ENCODE measurements at regions not wholly inside any gene's neighbourhood (a gene's known extent, or its start where the extent isn't known, plus 50 kb on each side); places are given as distances from the start of the nearest gene placed in this dataset.

DNA sequence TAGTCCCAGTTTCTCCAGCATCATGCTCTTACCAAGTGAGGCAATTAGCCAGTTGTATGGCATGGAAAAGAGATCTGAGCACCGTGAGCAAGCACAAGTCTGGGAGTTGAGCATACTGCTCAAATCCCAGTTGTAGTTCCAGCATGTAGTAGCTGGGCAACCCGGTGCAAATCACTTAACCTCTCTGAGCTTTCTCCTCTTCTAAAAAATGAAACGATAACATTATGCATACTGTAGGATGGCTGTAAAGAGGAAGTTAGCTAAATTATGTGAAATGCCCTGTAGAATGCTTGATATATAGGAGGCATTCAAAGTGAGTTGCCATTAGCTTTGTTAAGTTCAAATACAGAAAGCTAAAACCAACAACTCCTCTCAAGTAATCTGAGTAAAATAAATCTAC is 164.0 kb upstream of the ZEB2 start:
- Mint-ChIP-seq H3K27me3 (peaks cover 4% of the 10 kb centered on the region), H3K36me3 (no peaks in the 10 kb centered on the region), H3K9me3 (no peaks in the 10 kb centered on the region), H3K4me1 (ENCODE audit: low read depth) (no peaks in the 10 kb centered on the region), H3K27ac (no peak overlapping the region), H3K4me3 (no peak overlapping the region)
- no peak for DNase-seq
- POLR2A ChIA-PET: no interaction called here
- intact Hi-C loops (cut with micrococcal nuclease): no loop called here
- CTCF ChIA-PET: no interaction called here

DNA sequence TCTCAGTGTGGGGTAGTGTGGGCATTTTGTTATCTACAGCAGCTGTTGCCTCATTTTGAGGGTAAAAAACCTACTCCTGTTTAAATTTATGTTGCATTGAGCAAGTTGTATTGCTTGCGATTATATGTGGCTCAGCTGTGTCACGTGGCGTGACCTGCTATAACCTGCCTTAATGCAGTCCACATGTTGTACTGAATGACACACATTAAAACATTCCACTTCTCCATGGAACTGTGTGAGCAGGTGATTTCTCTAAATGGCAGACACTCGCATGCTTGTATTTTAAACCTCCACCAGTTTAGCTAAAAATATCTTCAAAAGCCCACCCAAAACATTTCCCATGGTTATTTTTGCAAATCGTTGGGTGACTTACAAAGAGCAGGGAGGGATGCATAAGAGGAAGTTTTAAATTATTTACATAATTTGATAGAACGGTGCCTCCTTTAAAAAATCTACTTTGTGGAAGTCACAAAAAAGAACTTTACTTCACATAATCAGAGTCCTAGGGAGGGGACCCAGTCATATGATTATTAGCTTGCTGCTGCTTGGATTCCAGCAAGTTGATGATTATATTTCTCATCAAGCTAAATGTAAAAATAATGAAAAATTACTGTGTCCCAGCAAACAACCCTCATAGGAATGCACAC is 163.3 kb upstream of the ZEB2 start:
- no peak for DNase-seq
- Mint-ChIP-seq H3K27me3 (peaks cover 2% of the 10 kb centered on the region), H3K4me3 (no peak overlapping the region), H3K9me3 (no peaks in the 10 kb centered on the region), H3K4me1 (ENCODE audit: low read depth) (no peaks in the 10 kb centered on the region), H3K27ac (no peak overlapping the region), H3K36me3 (no peaks in the 10 kb centered on the region)
- ChIA-PET CTCF (no interaction called here), POLR2A (no interaction called here)
- intact Hi-C loops (cut with micrococcal nuclease): no loop called here

DNA sequence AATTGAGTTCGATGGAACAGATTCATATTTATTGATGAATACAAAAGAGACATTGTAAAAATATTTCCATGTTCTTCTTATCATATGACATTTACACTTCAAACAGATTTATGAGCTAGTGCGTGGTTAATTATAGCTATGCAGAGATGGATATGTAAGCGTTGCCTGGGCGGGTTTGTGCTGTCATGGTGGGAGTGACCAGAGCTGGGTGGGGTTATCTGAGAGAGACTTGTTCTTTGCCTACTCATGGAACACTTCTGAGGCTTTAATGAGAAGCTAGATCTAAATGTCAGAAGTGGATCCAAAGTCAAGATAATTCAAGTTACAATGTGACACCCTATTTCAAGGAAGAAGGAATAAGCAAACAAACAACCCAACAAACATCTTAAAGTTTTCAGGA is 162.3 kb upstream of the ZEB2 start:
- no peak overlapping the region for H3K27ac Mint-ChIP-seq

DNA sequence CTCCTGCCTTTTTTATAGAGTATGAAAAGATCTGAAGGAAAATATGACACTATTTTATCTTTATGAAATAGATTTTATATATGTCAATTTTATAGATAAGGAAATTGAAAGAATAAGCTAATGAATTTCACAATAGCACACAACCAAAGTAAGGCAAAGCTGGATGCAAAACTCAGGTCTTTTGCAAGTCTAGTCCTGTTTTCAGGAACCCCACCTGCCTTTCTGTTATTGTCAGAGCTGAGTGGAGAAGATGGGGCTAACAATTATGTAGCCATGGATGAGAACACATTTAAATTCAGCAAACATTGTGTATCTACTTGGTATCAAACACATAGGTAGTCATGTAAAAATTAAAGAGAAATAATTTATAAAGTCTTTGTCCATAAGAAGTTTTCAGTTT is 161.5 kb upstream of the ZEB2 start:
- H3K9me3 Mint-ChIP-seq: no peaks in the 10 kb centered on the region
- intact Hi-C loops (cut with micrococcal nuclease): no loop called here
- ChIA-PET CTCF (no interaction called here), POLR2A (no interaction called here)
- H3K27me3 Mint-ChIP-seq: peaks cover 2% of the 10 kb centered on the region
- no peaks in the 10 kb centered on the region for H3K36me3 Mint-ChIP-seq
- H3K27ac Mint-ChIP-seq: no peak overlapping the region
- DNase-seq: no peak
- no peaks in the 10 kb centered on the region for H3K4me1 Mint-ChIP-seq (ENCODE audit: low read depth)
- no peak overlapping the region for H3K4me3 Mint-ChIP-seq

More for the DNA sequence above, 162.3 kb upstream of the ZEB2 start:
- Mint-ChIP-seq H3K36me3 (no peaks in the 10 kb centered on the region), H3K4me1 (ENCODE audit: low read depth) (no peaks in the 10 kb centered on the region), H3K4me3 (no peak overlapping the region), H3K27me3 (peaks cover 2% of the 10 kb centered on the region), H3K9me3 (no peaks in the 10 kb centered on the region)
- intact Hi-C loops (cut with micrococcal nuclease): no loop called here
- DNase-seq: no peak
- POLR2A ChIA-PET: no interaction called here
- CTCF ChIA-PET: no interaction called here

DNA sequence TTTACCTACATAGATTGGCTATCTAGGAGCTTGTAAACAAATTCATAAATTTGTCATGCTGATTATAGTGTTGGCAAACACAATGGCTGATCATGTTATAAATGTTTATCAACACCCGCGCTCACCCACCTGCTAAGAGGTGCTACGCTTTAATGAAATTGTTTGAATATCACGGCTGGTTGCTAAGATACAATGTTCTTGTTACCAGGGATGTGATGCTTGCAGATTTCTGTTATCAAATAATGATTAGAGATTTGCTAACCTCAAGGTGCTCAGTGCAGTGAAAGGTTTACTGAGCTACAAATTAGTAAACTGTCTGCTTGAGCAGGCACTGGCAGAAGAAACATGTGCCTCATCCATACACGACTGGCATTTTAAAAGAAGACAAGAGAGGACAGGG is 160.0 kb upstream of the ZEB2 start:
- intact Hi-C loops (cut with micrococcal nuclease): no loop called here
- H3K4me1 Mint-ChIP-seq (ENCODE audit: low read depth): no peaks in the 10 kb centered on the region
- H3K36me3 Mint-ChIP-seq: no peaks in the 10 kb centered on the region
- POLR2A ChIA-PET: no interaction called here
- no peak overlapping the region for H3K27ac Mint-ChIP-seq
- no peaks in the 10 kb centered on the region for H3K9me3 Mint-ChIP-seq
- no peaks in the 10 kb centered on the region for H3K27me3 Mint-ChIP-seq
- CTCF ChIA-PET: no interaction called here
- H3K4me3 Mint-ChIP-seq: no peak overlapping the region
- no peak for DNase-seq

DNA sequence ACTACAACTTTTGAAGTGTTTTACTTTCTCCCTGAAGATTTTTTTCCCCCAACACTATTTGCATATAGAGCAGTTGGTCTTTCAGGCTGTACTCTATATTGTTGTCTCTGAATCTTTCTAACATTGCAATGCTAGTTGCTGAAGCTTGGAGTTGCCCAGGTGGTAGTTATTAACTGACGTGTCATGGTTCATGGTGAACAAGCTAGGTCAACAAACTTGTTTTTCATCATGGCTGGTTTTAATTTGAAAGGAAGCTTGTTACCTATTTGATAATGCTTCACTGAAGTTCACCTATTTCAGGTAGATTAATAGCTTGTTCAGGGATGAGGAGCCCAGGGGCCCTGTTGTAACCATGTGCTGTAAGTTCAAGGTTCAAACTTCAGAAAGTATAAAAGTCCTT is 158.8 kb upstream of the ZEB2 start:
- Mint-ChIP-seq H3K4me1 (ENCODE audit: low read depth) (no peaks in the 10 kb centered on the region), H3K27me3 (no peaks in the 10 kb centered on the region), H3K4me3 (no peak overlapping the region), H3K9me3 (no peaks in the 10 kb centered on the region), H3K27ac (no peak overlapping the region), H3K36me3 (no peaks in the 10 kb centered on the region)
- intact Hi-C loops (cut with micrococcal nuclease): no loop called here
- no peak for DNase-seq
- ChIA-PET CTCF (interaction anchor here (0.9 kb wide), 1 partner anchor 158 kb away, joined by 3 read pairs; no protein-coding TSS in a partner anchor), POLR2A (no interaction called here)

DNA sequence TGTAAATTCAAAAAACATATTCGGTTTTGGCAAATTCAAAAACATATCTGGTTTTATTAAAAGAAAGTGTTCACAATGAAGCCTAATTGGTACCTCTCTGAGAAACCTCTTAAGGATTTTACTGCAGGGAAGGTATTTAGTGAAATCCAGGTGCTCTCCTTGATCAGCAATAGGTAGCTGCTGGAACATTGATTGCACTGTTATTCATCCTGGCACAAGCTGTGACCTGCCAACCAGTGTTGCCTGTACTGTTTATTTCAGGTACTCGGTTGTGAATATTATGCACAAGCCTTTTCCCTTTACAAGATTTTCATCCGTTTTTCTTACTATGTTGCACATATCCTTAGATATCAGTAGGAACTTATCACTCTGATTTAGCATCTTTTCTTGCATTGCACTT is 155.8 kb upstream of the ZEB2 start:
- Mint-ChIP-seq H3K27me3 (peaks cover 2% of the 10 kb centered on the region), H3K4me3 (no peak overlapping the region), H3K9me3 (no peaks in the 10 kb centered on the region), H3K36me3 (no peaks in the 10 kb centered on the region), H3K27ac (no peak overlapping the region), H3K4me1 (ENCODE audit: low read depth) (no peaks in the 10 kb centered on the region)
- ChIA-PET CTCF (no interaction called here), POLR2A (no interaction called here)
- intact Hi-C loops (cut with micrococcal nuclease): no loop called here
- no peak for DNase-seq

DNA sequence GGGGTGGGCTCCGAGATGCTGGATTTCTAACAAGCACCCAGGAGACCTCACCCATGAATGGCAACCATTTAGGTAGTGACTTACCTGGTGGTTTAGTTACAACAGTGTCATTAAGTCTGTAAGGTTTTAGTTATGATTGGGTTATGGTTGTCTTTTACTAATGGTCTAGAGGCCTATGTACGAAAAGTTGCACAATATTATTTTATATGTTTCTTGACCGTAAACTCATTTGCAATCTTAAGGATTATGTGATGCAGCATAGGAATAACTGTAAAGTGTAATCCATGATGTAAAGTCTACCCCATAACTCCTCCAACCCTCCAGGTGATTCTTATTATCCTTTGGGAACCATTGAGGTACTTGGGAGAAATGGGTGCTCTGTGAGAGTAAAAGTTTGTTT is 155.4 kb upstream of the ZEB2 start:
- Mint-ChIP-seq H3K4me3 (no peak overlapping the region), H3K27me3 (peaks cover 2% of the 10 kb centered on the region), H3K4me1 (ENCODE audit: low read depth) (no peaks in the 10 kb centered on the region), H3K27ac (no peak overlapping the region), H3K36me3 (no peaks in the 10 kb centered on the region), H3K9me3 (no peaks in the 10 kb centered on the region)
- DNase-seq: no peak
- intact Hi-C loops (cut with micrococcal nuclease): no loop called here
- ChIA-PET CTCF (no interaction called here), POLR2A (no interaction called here)

DNA sequence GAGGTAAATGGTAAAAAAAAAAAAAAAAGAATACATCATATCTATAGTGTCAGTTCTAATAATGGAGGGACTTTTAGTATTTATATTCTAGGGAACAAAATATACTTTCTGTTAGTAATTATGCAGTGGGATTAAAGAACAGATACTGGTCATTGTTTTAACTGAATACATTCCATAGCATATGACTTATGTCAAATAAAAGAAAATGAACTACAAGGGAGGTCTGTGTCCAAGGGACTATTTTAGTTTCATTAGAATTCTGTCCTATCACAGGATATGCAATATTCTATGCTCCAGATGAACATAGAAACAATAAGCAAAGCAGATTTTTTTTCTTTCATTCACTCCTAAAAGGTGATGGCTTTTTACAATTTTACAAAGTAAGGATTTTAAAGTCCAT is 154.2 kb upstream of the ZEB2 start:
- no peaks in the 10 kb centered on the region for H3K9me3 Mint-ChIP-seq
- no peak overlapping the region for H3K4me3 Mint-ChIP-seq
- CTCF ChIA-PET: no interaction called here
- no peaks in the 10 kb centered on the region for H3K36me3 Mint-ChIP-seq
- POLR2A ChIA-PET: no interaction called here
- intact Hi-C loops (cut with micrococcal nuclease): no loop called here
- DNase-seq: no peak
- H3K4me1 Mint-ChIP-seq (ENCODE audit: low read depth): no peaks in the 10 kb centered on the region
- H3K27me3 Mint-ChIP-seq: peaks cover 2% of the 10 kb centered on the region
- H3K27ac Mint-ChIP-seq: no peak overlapping the region

DNA sequence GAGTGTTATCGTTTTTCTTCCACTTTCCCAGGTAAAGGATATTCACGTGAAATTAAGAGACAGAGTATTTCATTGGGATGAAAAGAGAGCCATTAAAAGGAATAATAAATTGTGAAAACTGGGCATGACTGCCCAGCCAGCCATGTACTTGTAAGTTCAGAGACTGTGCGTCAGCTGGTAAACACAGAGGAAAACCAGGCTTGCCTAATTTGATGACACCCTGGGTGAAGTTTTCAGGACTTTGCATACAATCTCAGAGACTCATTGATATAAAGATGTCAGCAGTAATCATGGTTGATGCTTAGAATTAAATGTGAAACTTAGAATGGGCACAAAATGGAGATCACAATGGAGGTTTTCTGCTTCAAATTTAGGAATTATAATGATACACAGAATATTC is 153.5 kb upstream of the ZEB2 start:
- POLR2A ChIA-PET: no interaction called here
- intact Hi-C loops (cut with micrococcal nuclease): no loop called here
- Mint-ChIP-seq H3K27me3 (peaks cover 5% of the 10 kb centered on the region), H3K4me3 (no peak overlapping the region), H3K27ac (no peak overlapping the region), H3K9me3 (no peaks in the 10 kb centered on the region), H3K4me1 (ENCODE audit: low read depth) (no peaks in the 10 kb centered on the region), H3K36me3 (no peaks in the 10 kb centered on the region)
- no peak for DNase-seq
- CTCF ChIA-PET: no interaction called here

DNA sequence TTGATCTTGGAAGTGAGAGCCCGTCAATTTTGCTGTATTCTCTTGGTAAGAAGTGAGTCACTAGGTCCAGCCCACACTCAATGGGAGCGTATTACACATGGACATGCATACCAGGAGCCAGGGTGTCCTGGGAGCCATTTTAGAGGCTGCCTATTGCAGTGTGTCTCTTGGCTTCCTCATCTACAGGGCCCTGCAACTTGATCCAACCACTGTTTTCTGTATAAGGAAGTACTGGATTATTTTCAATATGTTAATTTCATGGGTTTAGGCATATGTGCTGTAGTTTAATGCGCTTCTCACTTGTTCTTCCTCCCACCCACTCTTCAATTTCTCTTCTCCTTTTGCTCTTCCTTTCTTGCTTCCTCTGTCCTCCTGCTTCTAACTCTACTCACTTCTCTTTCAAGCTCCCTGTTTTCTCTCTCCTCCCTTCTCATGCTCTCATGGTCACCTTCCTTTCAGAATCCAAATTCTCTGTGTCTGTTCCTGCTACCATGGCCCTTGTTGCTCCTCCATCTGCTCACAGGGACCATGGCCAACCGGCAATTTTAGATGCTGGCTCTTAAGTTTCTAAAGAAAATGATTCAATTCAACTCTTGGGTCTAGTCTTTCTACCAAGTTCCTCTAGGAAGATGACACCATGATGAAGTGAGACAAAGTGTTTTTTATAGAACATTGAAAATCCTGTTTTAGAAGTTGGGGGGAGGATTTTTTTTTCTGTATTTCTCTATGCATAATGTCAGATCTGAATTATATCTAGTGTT is 152.0 kb upstream of the ZEB2 start:
- Mint-ChIP-seq H3K4me3 (no peak overlapping the region), H3K27me3 (peaks cover 5% of the 10 kb centered on the region), H3K9me3 (no peaks in the 10 kb centered on the region), H3K36me3 (no peaks in the 10 kb centered on the region), H3K4me1 (ENCODE audit: low read depth) (no peaks in the 10 kb centered on the region), H3K27ac (no peak overlapping the region)
- POLR2A ChIA-PET: no interaction called here
- no peak for DNase-seq
- intact Hi-C loops (cut with micrococcal nuclease): no loop called here
- CTCF ChIA-PET: no interaction called here

DNA sequence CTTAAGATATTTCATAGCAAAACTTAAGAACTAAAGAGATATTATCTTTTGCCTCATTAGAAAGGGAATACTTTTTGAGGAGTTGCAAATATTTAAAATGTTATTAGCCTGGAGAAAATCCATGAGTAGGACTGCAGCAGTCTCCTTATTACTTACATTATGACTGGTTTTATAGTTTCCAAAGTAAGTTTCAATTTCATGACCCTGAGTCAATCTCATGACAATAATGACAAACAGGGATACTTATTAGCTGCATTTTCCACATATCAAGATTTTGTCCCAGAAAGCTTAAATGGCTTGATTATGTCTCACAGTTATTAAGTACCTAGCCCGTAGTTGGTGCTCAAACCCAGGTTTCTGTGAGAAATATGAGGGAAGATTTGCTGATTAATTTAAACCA is 150.8 kb upstream of the ZEB2 start:
- Mint-ChIP-seq H3K4me1 (ENCODE audit: low read depth) (no peaks in the 10 kb centered on the region), H3K27me3 (peaks cover 5% of the 10 kb centered on the region), H3K9me3 (no peaks in the 10 kb centered on the region), H3K27ac (no peak overlapping the region), H3K4me3 (no peak overlapping the region), H3K36me3 (no peaks in the 10 kb centered on the region)
- ChIA-PET POLR2A (no interaction called here), CTCF (no interaction called here)
- intact Hi-C loops (cut with micrococcal nuclease): no loop called here
- no peak for DNase-seq

DNA sequence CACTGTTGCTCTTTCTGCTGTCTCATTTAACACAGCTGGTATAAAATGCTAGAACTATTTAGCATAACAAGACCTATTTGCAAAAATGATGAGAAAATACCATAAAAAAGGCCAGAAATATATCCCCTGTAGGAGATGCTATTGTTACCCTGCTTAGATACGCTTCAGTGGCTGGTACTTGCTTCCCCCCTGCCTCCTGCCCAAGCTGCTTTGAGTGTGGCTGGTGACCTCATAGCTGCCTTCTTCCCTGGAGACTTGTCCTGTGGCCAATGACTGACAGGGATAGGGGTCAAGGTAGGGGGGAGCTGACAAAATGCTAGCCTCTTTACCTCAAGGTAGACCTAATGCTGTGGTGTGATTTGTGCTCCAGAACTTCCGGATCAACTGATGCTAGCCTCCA is 150.2 kb upstream of the ZEB2 start:
- Mint-ChIP-seq H3K27me3 (peaks cover 5% of the 10 kb centered on the region), H3K4me1 (ENCODE audit: low read depth) (no peaks in the 10 kb centered on the region), H3K27ac (no peak overlapping the region), H3K36me3 (no peaks in the 10 kb centered on the region), H3K9me3 (no peaks in the 10 kb centered on the region), H3K4me3 (no peak overlapping the region)
- POLR2A ChIA-PET: no interaction called here
- intact Hi-C loops (cut with micrococcal nuclease): no loop called here
- CTCF ChIA-PET: no interaction called here
- no peak for DNase-seq
